Small intestine (tissue), 7 donors: ENCODE measurements at regions not wholly inside any gene's neighbourhood (a gene's known extent, or its start where the extent isn't known, plus 50 kb on each side); places are given as distances from the start of the nearest gene placed in this dataset.

Experiments used
- DNase-seq, 2 donors: peaks; one replicate each; pipeline versions ENCODE4 v3.0.0 to v3.0.0-alpha.2; 2013
- FAIRE-seq: peaks from 2 replicates; lab custom pipeline; 2012; peaks lifted over from hg19 to GRCh38; lab: Jason Lieb, UNC
- H3K27ac ChIP-seq, 3 donors: one replicate each; pipeline ENCODE4 v1.5.1; 2013; ENCODE audit warnings: low read length in 2 of 3, mild to moderate bottlenecking in 2 of 3, control low read depth in 1 of 3, inconsistent platforms in 1 of 3, low read depth in 1 of 3, moderate library complexity in 1 of 3
- H3K27me3 ChIP-seq, 3 donors: one replicate each; pipeline ENCODE4 v1.6.1; 2013; ENCODE audit warnings: low read length in 3 of 3, inconsistent platforms in 1 of 3; ENCODE audit not compliant: control insufficient read depth in 3 of 3, insufficient read depth in 3 of 3
- H3K36me3 ChIP-seq, 3 donors: one replicate each; pipeline ENCODE4 v1.6.1; 2013; ENCODE audit warnings: low read length in 3 of 3, inconsistent platforms in 1 of 3, low read depth in 1 of 3, mild to moderate bottlenecking in 1 of 3, moderate library complexity in 1 of 3; ENCODE audit not compliant: control insufficient read depth in 3 of 3, insufficient read depth in 2 of 3
- H3K4me1 ChIP-seq, 3 donors: one replicate each; pipeline ENCODE4 v1.6.1; 2013; ENCODE audit warnings: low read length in 2 of 3, inconsistent platforms in 1 of 3, low read depth in 1 of 3, mild to moderate bottlenecking in 1 of 3, moderate library complexity in 1 of 3; ENCODE audit not compliant: control insufficient read depth in 3 of 3, insufficient read depth in 2 of 3
- H3K4me3 ChIP-seq, 3 donors: one replicate each; pipeline ENCODE4 v1.5.1; 2013; ENCODE audit warnings: low read length in 3 of 3, control low read depth in 1 of 3, inconsistent platforms in 1 of 3, low read depth in 1 of 3, mild to moderate bottlenecking in 1 of 3, moderate library complexity in 1 of 3
- H3K9me3 ChIP-seq, 2 donors: one replicate each; pipeline ENCODE4 v1.6.1; 2013; ENCODE audit warnings: low read depth in 1 of 2, low read length in 1 of 2; ENCODE audit not compliant: control insufficient read depth in 2 of 2, insufficient read depth in 1 of 2
- WGBS, 3 donors: extraction: QIAGEN DNeasy Blood & Tissue Kit; methylation state at CpG; one replicate each; pipeline ENCODE4 v1.1.7; 2013; 5-methylcytosine and 5-hydroxymethylcytosine counted together
- donor health status: healthy with polysubstance abuse.
- donor health status: control.
- donor health status: control.
- donor health status: Bipolar disorder and iron deficiency.
- donor health status: healthy.

GRCh38 chr6:56005426-56005825 lies 130.0 kb upstream of the BMP5 start:
- Histone ChIP-seq H3K36me3 (no peaks in the 10 kb centered on the region), H3K27me3 (no peaks in the 10 kb centered on the region), H3K9me3 (no peaks in the 10 kb centered on the region), H3K4me1 (no peaks in the 10 kb centered on the region), H3K4me3 (no peak overlapping the region), H3K27ac (no peak overlapping the region)
- no peak for DNase-seq
- FAIRE-seq = no peak
- WGBS, 3 donors = 60 to 86% (median 72%) methylated on average over 1 of the region's 1 CpG

GRCh38 chr6:56004426-56004825 lies 129.0 kb upstream of the BMP5 start:
- DNase-seq = no peak
- H3K4me1 ChIP-seq = no peaks in the 10 kb centered on the region
- H3K9me3 ChIP-seq = no peaks in the 10 kb centered on the region
- H3K4me3 ChIP-seq = no peak overlapping the region
- 58 to 60% (median 58%) methylated on average over 2 of the region's 2 CpGs for WGBS, 3 donors
- no peak overlapping the region for H3K27ac ChIP-seq
- FAIRE-seq = no peak
- no peaks in the 10 kb centered on the region for H3K27me3 ChIP-seq
- no peaks in the 10 kb centered on the region for H3K36me3 ChIP-seq

- Histone ChIP-seq H3K27ac (no peak overlapping the region), H3K36me3 (no peaks in the 10 kb centered on the region), H3K4me3 (no peak overlapping the region), H3K27me3 (no peaks in the 10 kb centered on the region), H3K4me1 (no peaks in the 10 kb centered on the region), H3K9me3 (no peaks in the 10 kb centered on the region)
- FAIRE-seq (no peak), DNase-seq (no peak)
- WGBS, 3 donors = 85 to 90% (median 86%) methylated on average over 2 of the region's 2 CpGs
Observed at GRCh38 chr6:56003616-56004015, 128.2 kb upstream of the BMP5 start.

GRCh38 chr6:56002336-56002735 lies 126.9 kb upstream of the BMP5 start:
- no peak for FAIRE-seq

GRCh38 chr6:55998576-55998975 lies 123.2 kb upstream of the BMP5 start:
- no peak for DNase-seq
- Histone ChIP-seq H3K36me3 (no peaks in the 10 kb centered on the region), H3K9me3 (peaks cover 0 to 4% of the 10 kb centered on the region in 2 donors), H3K4me1 (no peaks in the 10 kb centered on the region), H3K4me3 (no peak overlapping the region), H3K27ac (no peak overlapping the region), H3K27me3 (no peaks in the 10 kb centered on the region)
- 62 to 75% (median 69%) methylated on average over 2 of the region's 2 CpGs for WGBS, 3 donors
- FAIRE-seq = no peak

More at GRCh38 chr6:56002336-56002735, 126.9 kb upstream of the BMP5 start:
- H3K4me3 ChIP-seq = no peak overlapping the region
- H3K36me3 ChIP-seq = no peaks in the 10 kb centered on the region
- H3K27ac ChIP-seq = no peak overlapping the region
- no peaks in the 10 kb centered on the region for H3K4me1 ChIP-seq
- no peaks in the 10 kb centered on the region for H3K27me3 ChIP-seq
- H3K9me3 ChIP-seq = no peaks in the 10 kb centered on the region
- DNase-seq = no peak
- WGBS, 3 donors = 55 to 70% (median 63%) methylated on average over 5 of the region's 5 CpGs

GRCh38 chr6:55997223-55997874 lies 122.0 kb upstream of the BMP5 start:
- no peak overlapping the region for H3K27ac ChIP-seq
- FAIRE-seq = no peak
- no peaks in the 10 kb centered on the region for H3K27me3 ChIP-seq
- WGBS, 3 donors = 51 to 74% (median 56%) methylated on average over 3 of the region's 3 CpGs
- peaks cover 0 to 10% of the 10 kb centered on the region in 2 donors for H3K9me3 ChIP-seq
- DNase-seq = no peak
- H3K36me3 ChIP-seq = no peaks in the 10 kb centered on the region
- no peaks in the 10 kb centered on the region for H3K4me1 ChIP-seq
- H3K4me3 ChIP-seq = no peak overlapping the region

GRCh38 chr6:55994531-55994930 lies 119.1 kb upstream of the BMP5 start:
- Histone ChIP-seq H3K36me3 (no peaks in the 10 kb centered on the region), H3K4me1 (no peaks in the 10 kb centered on the region), H3K9me3 (peaks cover 0 to 10% of the 10 kb centered on the region in 2 donors), H3K27ac (no peak overlapping the region), H3K4me3 (no peak overlapping the region), H3K27me3 (no peaks in the 10 kb centered on the region)
- WGBS, 3 donors = 63 to 84% (median 72%) methylated on average over 3 of the region's 3 CpGs
- DNase-seq (no peak), FAIRE-seq (no peak)

- H3K4me1 ChIP-seq = no peaks in the 10 kb centered on the region
- no peak overlapping the region for H3K4me3 ChIP-seq
- DNase-seq (no peak), FAIRE-seq (no peak)
- H3K9me3 ChIP-seq = peaks cover 0 to 10% of the 10 kb centered on the region in 2 donors
- no peak overlapping the region for H3K27ac ChIP-seq
- no peaks in the 10 kb centered on the region for H3K36me3 ChIP-seq
- 59 to 77% (median 66%) methylated on average over 2 of the region's 2 CpGs for WGBS, 3 donors
- no peaks in the 10 kb centered on the region for H3K27me3 ChIP-seq
Observed at GRCh38 chr6:55993418-55993817, 118.0 kb upstream of the BMP5 start.

GRCh38 chr6:55992546-55992945 lies 117.2 kb upstream of the BMP5 start:
- H3K4me3 ChIP-seq = no peak overlapping the region
- FAIRE-seq = no peak
- H3K9me3 ChIP-seq = peaks cover 0 to 10% of the 10 kb centered on the region in 2 donors
- no peaks in the 10 kb centered on the region for H3K4me1 ChIP-seq
- DNase-seq = no peak
- no peak overlapping the region for H3K27ac ChIP-seq
- H3K36me3 ChIP-seq = no peaks in the 10 kb centered on the region
- no peaks in the 10 kb centered on the region for H3K27me3 ChIP-seq
